ENCODE measurements at regions not wholly inside any gene's neighbourhood (a gene's known extent, or its start where the extent isn't known, plus 50 kb on each side); places are given as distances from the start of the nearest gene placed in this dataset.

GRCh38 chr1:5623399-5623798 lies 368.8 kb downstream of the NPHP4 start:
- no peaks in the 10 kb centered on the region for H3K9me3 ChIP-seq
- H3K4me3 ChIP-seq: no peak overlapping the region
- intact Hi-C loops (cut with DNase I; ENCODE audit: low total_unique reads): no loop called here
- TF ChIP-seq POLR2A (IDR thresholded peaks at IDR 0.05): no peak
- no peak for TF ChIP-seq CTCF (IDR thresholded peaks at IDR 0.05)
- H3K4me1 ChIP-seq: no peaks in the 10 kb centered on the region
- no peaks in the 10 kb centered on the region for H3K27me3 ChIP-seq
- no peak for DNase-seq
- no peaks in the 10 kb centered on the region for H3K36me3 ChIP-seq (ENCODE audit: low read depth, missing control alignments)
- 63 to 82% methylated on average over 6 of the region's 6 CpGs for WGBS, 2 donors
- H3K27ac ChIP-seq: no peak overlapping the region

- Histone ChIP-seq H3K27ac (no peak overlapping the region), H3K4me1 (no peaks in the 10 kb centered on the region), H3K9me3 (no peaks in the 10 kb centered on the region), H3K4me3 (no peak overlapping the region), H3K27me3 (no peaks in the 10 kb centered on the region), H3K36me3 (ENCODE audit: low read depth, missing control alignments) (no peaks in the 10 kb centered on the region)
- intact Hi-C loops (cut with DNase I; ENCODE audit: low total_unique reads): no loop called here
- DNase-seq: no peak
- 68 to 80% methylated on average over 7 of the region's 7 CpGs for WGBS, 2 donors
- TF ChIP-seq CTCF (IDR thresholded peaks at IDR 0.05) (no peak), POLR2A (IDR thresholded peaks at IDR 0.05) (no peak)
Measured at GRCh38 chr1:5622412-5622811, 369.8 kb downstream of the NPHP4 start.

GRCh38 chr1:5621692-5622091 lies 370.5 kb downstream of the NPHP4 start:
- WGBS, 2 donors: 94 to 96% methylated on average over 5 to 8 of the region's 8 CpGs
- intact Hi-C loops (cut with DNase I; ENCODE audit: low total_unique reads): no loop called here
- Histone ChIP-seq H3K9me3 (no peaks in the 10 kb centered on the region), H3K36me3 (ENCODE audit: low read depth, missing control alignments) (no peaks in the 10 kb centered on the region), H3K27me3 (no peaks in the 10 kb centered on the region), H3K27ac (no peak overlapping the region), H3K4me1 (no peaks in the 10 kb centered on the region), H3K4me3 (no peak overlapping the region)
- TF ChIP-seq CTCF (IDR thresholded peaks at IDR 0.05) (no peak), POLR2A (IDR thresholded peaks at IDR 0.05) (no peak)
- no peak for DNase-seq

GRCh38 chr1:5620997-5621396 lies 371.2 kb downstream of the NPHP4 start:
- no peaks in the 10 kb centered on the region for H3K4me1 ChIP-seq
- peak; percentile 48 for DNase-seq
- WGBS, 2 donors: 31 to 40% methylated on average over 3 of the region's 3 CpGs
- H3K27ac ChIP-seq: no peak overlapping the region
- no peaks in the 10 kb centered on the region for H3K9me3 ChIP-seq
- no peaks in the 10 kb centered on the region for H3K27me3 ChIP-seq
- intact Hi-C loops (cut with DNase I; ENCODE audit: low total_unique reads): no loop called here
- TF ChIP-seq CTCF (IDR thresholded peaks at IDR 0.05): peak in 2 of 3 experiments; percentile 38 to 43
- TF ChIP-seq POLR2A (IDR thresholded peaks at IDR 0.05): no peak
- H3K36me3 ChIP-seq (ENCODE audit: low read depth, missing control alignments): no peaks in the 10 kb centered on the region
- H3K4me3 ChIP-seq: no peak overlapping the region

- Histone ChIP-seq H3K36me3 (ENCODE audit: low read depth, missing control alignments) (no peaks in the 10 kb centered on the region), H3K4me3 (no peak overlapping the region), H3K27ac (no peak overlapping the region), H3K27me3 (no peaks in the 10 kb centered on the region), H3K9me3 (no peaks in the 10 kb centered on the region), H3K4me1 (no peaks in the 10 kb centered on the region)
- intact Hi-C loops (cut with DNase I; ENCODE audit: low total_unique reads): no loop called here
- no peak for TF ChIP-seq CTCF (IDR thresholded peaks at IDR 0.05)
- no peak for TF ChIP-seq POLR2A (IDR thresholded peaks at IDR 0.05)
- 82 to 88% methylated on average over 3 of the region's 3 CpGs for WGBS, 2 donors
- no peak for DNase-seq
Measured at GRCh38 chr1:5620418-5620817, 371.8 kb downstream of the NPHP4 start.
